ENCODE measurements at regions not wholly inside any gene's neighbourhood (a gene's known extent, or its start where the extent isn't known, plus 50 kb on each side); places are given as distances from the start of the nearest gene placed in this dataset.

DNA sequence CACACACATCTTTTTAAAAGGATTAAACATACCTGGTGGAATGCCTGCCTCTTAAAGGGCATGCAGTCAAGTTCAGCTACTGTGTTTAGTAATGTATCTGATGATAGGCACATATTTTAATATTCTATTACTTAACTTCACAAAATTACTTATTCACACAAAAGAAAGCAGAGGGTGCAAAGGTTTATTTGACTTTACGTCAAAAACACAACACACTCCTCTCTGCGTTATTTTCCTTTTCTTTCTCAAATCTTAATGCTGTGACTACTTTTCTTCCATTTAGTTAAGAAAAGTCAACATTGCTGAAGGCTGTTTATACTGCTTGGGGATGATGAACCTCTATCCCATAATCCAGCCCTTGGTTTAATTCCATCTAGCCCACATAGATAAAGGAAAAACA lies 127.9 kb upstream of the ST6GAL2 start:
- TF ChIP-seq, protein P1, sequence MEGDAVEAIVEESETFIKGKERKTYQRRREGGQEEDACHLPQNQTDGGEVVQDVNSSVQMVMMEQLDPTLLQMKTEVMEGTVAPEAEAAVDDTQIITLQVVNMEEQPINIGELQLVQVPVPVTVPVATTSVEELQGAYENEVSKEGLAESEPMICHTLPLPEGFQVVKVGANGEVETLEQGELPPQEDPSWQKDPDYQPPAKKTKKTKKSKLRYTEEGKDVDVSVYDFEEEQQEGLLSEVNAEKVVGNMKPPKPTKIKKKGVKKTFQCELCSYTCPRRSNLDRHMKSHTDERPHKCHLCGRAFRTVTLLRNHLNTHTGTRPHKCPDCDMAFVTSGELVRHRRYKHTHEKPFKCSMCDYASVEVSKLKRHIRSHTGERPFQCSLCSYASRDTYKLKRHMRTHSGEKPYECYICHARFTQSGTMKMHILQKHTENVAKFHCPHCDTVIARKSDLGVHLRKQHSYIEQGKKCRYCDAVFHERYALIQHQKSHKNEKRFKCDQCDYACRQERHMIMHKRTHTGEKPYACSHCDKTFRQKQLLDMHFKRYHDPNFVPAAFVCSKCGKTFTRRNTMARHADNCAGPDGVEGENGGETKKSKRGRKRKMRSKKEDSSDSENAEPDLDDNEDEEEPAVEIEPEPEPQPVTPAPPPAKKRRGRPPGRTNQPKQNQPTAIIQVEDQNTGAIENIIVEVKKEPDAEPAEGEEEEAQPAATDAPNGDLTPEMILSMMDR (IDR thresholded peaks at IDR 0.05) = no peak
- TF ChIP-seq POLR2AphosphoS5 (IDR thresholded peaks at IDR 0.05) = no peak
- no peak for TF ChIP-seq POLR2A (IDR thresholded peaks at IDR 0.05)
- no peak for TF ChIP-seq EP300 (IDR thresholded peaks at IDR 0.05)

Data from stomach (tissue), 4 donors.